ENCODE measurements at regions not wholly inside any gene's neighbourhood (a gene's known extent, or its start where the extent isn't known, plus 50 kb on each side); places are given as distances from the start of the nearest gene placed in this dataset.

DNA sequence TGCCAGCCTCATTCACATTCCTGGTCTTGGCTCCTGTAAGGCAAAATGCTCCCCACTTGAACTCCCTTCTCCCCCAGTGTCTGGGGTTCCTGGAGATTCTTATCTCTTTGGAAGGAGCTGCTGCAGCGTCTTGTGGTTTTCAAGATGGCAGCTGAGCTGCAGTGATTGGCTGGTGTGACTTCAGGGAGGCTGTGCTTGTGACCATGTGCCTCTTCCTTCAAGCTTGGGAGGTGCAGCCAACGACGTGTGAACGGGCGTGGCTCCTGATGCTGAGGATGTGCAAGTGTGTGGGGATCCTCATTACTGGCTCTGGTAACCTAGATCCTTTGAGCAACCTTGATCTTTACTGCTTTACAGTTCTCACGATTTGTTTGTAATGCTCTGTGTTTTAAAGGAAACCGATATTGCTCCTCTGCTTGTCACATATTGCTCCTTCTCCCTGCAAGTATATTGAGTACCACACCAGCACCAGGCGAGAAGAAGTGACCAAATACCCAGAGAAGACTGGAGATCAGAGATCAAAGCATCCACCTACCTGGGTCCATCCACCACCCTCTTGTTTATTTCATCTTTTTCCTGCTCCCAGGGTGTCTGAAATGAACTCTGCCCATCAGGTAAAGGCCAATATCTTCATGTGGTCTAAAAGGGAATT lies 208.5 kb downstream of the FGF9 start:
- no peak overlapping the region for H3K27ac ChIP-seq (ENCODE audit: low read depth, low read length)
- no peak overlapping the region for H2BK5ac ChIP-seq (ENCODE audit: low read depth, low read length, poor library complexity)
- no peak overlapping the region for H3K4ac ChIP-seq (ENCODE audit: low read depth, low read length)
- no CpG with 5 or more reads among the region's 8 CpGs for WGBS (ENCODE audit: extremely low coverage, insufficient coverage, insufficient read length)
- H4K12ac ChIP-seq (ENCODE audit: low read depth, low read length): no peak overlapping the region
- H4K91ac ChIP-seq (ENCODE audit: low read depth, low read length): no peak overlapping the region
- no peaks in the 10 kb centered on the region for H3K27me3 ChIP-seq (ENCODE audit: insufficient read depth, low read length)
- no peak overlapping the region for H3K18ac ChIP-seq (ENCODE audit: low read length)
- H3K79me1 ChIP-seq (ENCODE audit: low read length): no peaks in the 10 kb centered on the region
- no peaks in the 10 kb centered on the region for H3K36me3 ChIP-seq (ENCODE audit: control insufficient read depth in 1 of 2, insufficient read depth in 2 of 2, low read length in 2 of 2)
- no peak overlapping the region for H2AK5ac ChIP-seq (ENCODE audit: low read length)
- no peaks in the 10 kb centered on the region for H3K79me2 ChIP-seq (ENCODE audit: control insufficient read depth, insufficient read depth, low read length, poor library complexity)
- peaks cover 4% of the 10 kb centered on the region for H3K9me3 ChIP-seq (ENCODE audit: insufficient read depth, low read depth, low read length)
- H3K4me2 ChIP-seq (ENCODE audit: low read length): no peak overlapping the region
- peak overlapping the region; percentile 59 for H3K4me3 ChIP-seq (ENCODE audit: low read depth, low read length)
- no peaks in the 10 kb centered on the region for H3K4me1 ChIP-seq (ENCODE audit: control insufficient read depth in 1 of 2, insufficient read depth in 2 of 2, low read length in 2 of 2)
- H3K9ac ChIP-seq (ENCODE audit: low read length): no peak overlapping the region
- no peak overlapping the region for H2AFZ ChIP-seq (ENCODE audit: insufficient read depth, low read length, poor library complexity)
- H3K14ac ChIP-seq (ENCODE audit: low read length): no peak overlapping the region
- no peak for DNase-seq
- H2BK120ac ChIP-seq (ENCODE audit: insufficient read depth, low read length, poor library complexity): no peak overlapping the region
- no peak overlapping the region for H3K23ac ChIP-seq (ENCODE audit: low read length)
- H4K8ac ChIP-seq (ENCODE audit: low read depth, low read length): no peak overlapping the region
- H2BK12ac ChIP-seq (ENCODE audit: low read length): no peak overlapping the region

DNA sequence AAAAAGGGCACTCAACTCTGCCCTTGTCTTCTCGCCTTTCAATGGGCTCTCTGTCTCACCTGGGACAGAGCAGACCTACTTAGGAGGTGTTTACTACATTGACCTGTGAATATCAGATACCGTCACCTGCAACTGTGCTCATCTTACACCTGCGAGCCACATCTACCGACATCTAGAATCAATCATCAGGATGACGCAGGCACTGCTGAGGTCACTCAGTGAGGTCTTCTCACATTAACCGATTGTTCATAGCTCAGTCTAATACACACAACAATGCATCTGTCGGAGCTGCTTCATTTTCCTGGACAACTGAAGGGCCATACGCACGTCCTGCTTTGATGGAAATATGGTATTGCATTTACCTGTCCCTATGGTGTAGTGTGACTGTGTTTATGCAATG lies 211.9 kb downstream of the FGF9 start:
- Histone ChIP-seq H3K9ac (ENCODE audit: low read length) (no peak overlapping the region), H3K18ac (ENCODE audit: low read length) (no peak overlapping the region), H3K4me3 (ENCODE audit: low read depth, low read length) (no peak overlapping the region), H3K79me1 (ENCODE audit: low read length) (no peaks in the 10 kb centered on the region), H3K4me1 (ENCODE audit: control insufficient read depth in 1 of 2, insufficient read depth in 2 of 2, low read length in 2 of 2) (no peaks in the 10 kb centered on the region), H2AFZ (ENCODE audit: insufficient read depth, low read length, poor library complexity) (no peak overlapping the region), H3K27ac (ENCODE audit: low read depth, low read length) (no peak overlapping the region), H3K4ac (ENCODE audit: low read depth, low read length) (no peak overlapping the region), H4K12ac (ENCODE audit: low read depth, low read length) (no peak overlapping the region), H4K8ac (ENCODE audit: low read depth, low read length) (no peak overlapping the region), H3K79me2 (ENCODE audit: control insufficient read depth, insufficient read depth, low read length, poor library complexity) (no peaks in the 10 kb centered on the region), H2AK5ac (ENCODE audit: low read length) (no peak overlapping the region), H3K36me3 (ENCODE audit: control insufficient read depth in 1 of 2, insufficient read depth in 2 of 2, low read length in 2 of 2) (no peaks in the 10 kb centered on the region), H3K14ac (ENCODE audit: low read length) (no peak overlapping the region), H3K23ac (ENCODE audit: low read length) (peak overlapping the region; percentile 93), H3K4me2 (ENCODE audit: low read length) (no peak overlapping the region), H2BK12ac (ENCODE audit: low read length) (no peak overlapping the region), H4K91ac (ENCODE audit: low read depth, low read length) (no peak overlapping the region), H2BK120ac (ENCODE audit: insufficient read depth, low read length, poor library complexity) (no peak overlapping the region), H3K9me3 (ENCODE audit: insufficient read depth, low read depth, low read length) (peaks cover 2% of the 10 kb centered on the region), H2BK5ac (ENCODE audit: low read depth, low read length, poor library complexity) (no peak overlapping the region), H3K27me3 (ENCODE audit: insufficient read depth, low read length) (no peaks in the 10 kb centered on the region)
- DNase-seq: no peak
- no CpG with 5 or more reads among the region's 9 CpGs for WGBS (ENCODE audit: extremely low coverage, insufficient coverage, insufficient read length)

DNA sequence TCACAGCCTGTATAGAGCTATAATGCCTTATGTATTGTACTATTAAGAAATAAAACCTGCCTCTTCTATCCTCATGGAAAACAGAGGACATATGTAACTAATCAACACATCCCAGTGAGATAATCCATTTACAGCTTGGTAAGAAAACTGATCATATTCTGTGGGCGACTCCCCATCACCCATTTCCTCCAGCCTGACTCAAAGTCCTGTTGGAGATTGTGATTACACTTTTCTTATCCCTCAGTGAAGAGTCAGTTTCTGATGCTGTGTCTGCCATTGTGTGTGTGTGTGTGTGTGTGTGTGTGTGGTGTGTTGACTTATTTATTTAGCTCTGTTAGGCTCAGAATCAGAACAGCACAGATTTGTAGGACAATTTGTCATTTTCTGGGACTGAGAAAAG lies 212.8 kb downstream of the FGF9 start:
- Histone ChIP-seq H3K36me3 (ENCODE audit: control insufficient read depth in 1 of 2, insufficient read depth in 2 of 2, low read length in 2 of 2) (no peaks in the 10 kb centered on the region), H3K4me3 (ENCODE audit: low read depth, low read length) (no peak overlapping the region), H3K23ac (ENCODE audit: low read length) (no peak overlapping the region), H3K18ac (ENCODE audit: low read length) (no peak overlapping the region), H3K9me3 (ENCODE audit: insufficient read depth, low read depth, low read length) (peaks cover 2% of the 10 kb centered on the region), H3K9ac (ENCODE audit: low read length) (no peak overlapping the region), H4K91ac (ENCODE audit: low read depth, low read length) (no peak overlapping the region), H3K14ac (ENCODE audit: low read length) (no peak overlapping the region), H3K4me1 (ENCODE audit: control insufficient read depth in 1 of 2, insufficient read depth in 2 of 2, low read length in 2 of 2) (no peaks in the 10 kb centered on the region), H4K12ac (ENCODE audit: low read depth, low read length) (no peak overlapping the region), H3K4me2 (ENCODE audit: low read length) (no peak overlapping the region), H2BK5ac (ENCODE audit: low read depth, low read length, poor library complexity) (no peak overlapping the region), H3K79me1 (ENCODE audit: low read length) (no peaks in the 10 kb centered on the region), H2BK120ac (ENCODE audit: insufficient read depth, low read length, poor library complexity) (no peak overlapping the region), H3K27me3 (ENCODE audit: insufficient read depth, low read length) (no peaks in the 10 kb centered on the region), H2AFZ (ENCODE audit: insufficient read depth, low read length, poor library complexity) (no peak overlapping the region), H4K8ac (ENCODE audit: low read depth, low read length) (no peak overlapping the region), H3K27ac (ENCODE audit: low read depth, low read length) (no peak overlapping the region), H3K4ac (ENCODE audit: low read depth, low read length) (no peak overlapping the region), H2AK5ac (ENCODE audit: low read length) (no peak overlapping the region), H3K79me2 (ENCODE audit: control insufficient read depth, insufficient read depth, low read length, poor library complexity) (no peaks in the 10 kb centered on the region), H2BK12ac (ENCODE audit: low read length) (no peak overlapping the region)
- no CpG with 5 or more reads among the region's 1 CpG for WGBS (ENCODE audit: extremely low coverage, insufficient coverage, insufficient read length)
- no peak for DNase-seq

DNA sequence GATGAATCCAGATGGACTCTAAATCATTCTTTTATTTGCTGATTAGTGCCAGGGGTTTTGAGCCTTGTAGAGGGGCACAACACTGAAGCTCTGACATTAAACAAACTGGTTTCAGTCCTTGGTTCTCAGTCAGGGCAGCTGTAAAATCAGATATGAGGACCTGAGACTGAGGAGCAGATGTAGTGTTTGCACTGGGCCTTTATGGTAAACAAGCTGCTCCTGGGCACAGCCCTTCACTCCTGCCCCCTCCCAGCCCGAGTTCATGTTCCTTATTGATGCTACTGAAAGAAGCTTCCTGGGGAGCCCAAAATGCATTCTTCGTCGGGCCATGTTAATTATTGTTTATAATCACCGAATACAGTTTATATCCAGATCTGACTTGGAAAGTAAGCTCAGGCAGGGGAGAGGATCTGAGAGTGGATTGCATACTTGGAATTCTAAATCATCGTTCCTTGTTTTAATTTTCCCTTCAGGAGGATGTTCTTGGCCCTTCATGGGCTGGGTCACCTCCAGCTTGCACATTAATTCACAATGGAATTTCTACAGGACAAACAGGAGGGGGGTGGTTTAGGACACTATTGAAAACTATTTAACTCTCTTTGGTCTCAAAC lies 213.5 kb downstream of the FGF9 start:
- Histone ChIP-seq H2BK120ac (ENCODE audit: insufficient read depth, low read length, poor library complexity) (no peak overlapping the region), H3K9ac (ENCODE audit: low read length) (no peak overlapping the region), H3K9me3 (ENCODE audit: insufficient read depth, low read depth, low read length) (no peaks in the 10 kb centered on the region), H3K27me3 (ENCODE audit: insufficient read depth, low read length) (no peaks in the 10 kb centered on the region), H3K23ac (ENCODE audit: low read length) (no peak overlapping the region), H3K79me1 (ENCODE audit: low read length) (no peaks in the 10 kb centered on the region), H4K8ac (ENCODE audit: low read depth, low read length) (no peak overlapping the region), H3K27ac (ENCODE audit: low read depth, low read length) (no peak overlapping the region), H4K12ac (ENCODE audit: low read depth, low read length) (no peak overlapping the region), H2BK12ac (ENCODE audit: low read length) (no peak overlapping the region), H3K18ac (ENCODE audit: low read length) (no peak overlapping the region), H3K4ac (ENCODE audit: low read depth, low read length) (no peak overlapping the region), H2AFZ (ENCODE audit: insufficient read depth, low read length, poor library complexity) (no peak overlapping the region), H3K14ac (ENCODE audit: low read length) (no peak overlapping the region), H4K91ac (ENCODE audit: low read depth, low read length) (no peak overlapping the region), H3K79me2 (ENCODE audit: control insufficient read depth, insufficient read depth, low read length, poor library complexity) (no peaks in the 10 kb centered on the region), H3K4me3 (ENCODE audit: low read depth, low read length) (no peak overlapping the region), H3K4me2 (ENCODE audit: low read length) (no peak overlapping the region), H3K36me3 (ENCODE audit: control insufficient read depth in 1 of 2, insufficient read depth in 2 of 2, low read length in 2 of 2) (no peaks in the 10 kb centered on the region), H2BK5ac (ENCODE audit: low read depth, low read length, poor library complexity) (no peak overlapping the region), H3K4me1 (ENCODE audit: control insufficient read depth in 1 of 2, insufficient read depth in 2 of 2, low read length in 2 of 2) (no peaks in the 10 kb centered on the region), H2AK5ac (ENCODE audit: low read length) (no peak overlapping the region)
- no peak for DNase-seq
- no CpG with 5 or more reads among the region's 5 CpGs for WGBS (ENCODE audit: extremely low coverage, insufficient coverage, insufficient read length)
